SU-DHL-6 (cell line): ENCODE measurements at regions not wholly inside any gene's neighbourhood (a gene's known extent, or its start where the extent isn't known, plus 50 kb on each side); places are given as distances from the start of the nearest gene placed in this dataset.

Source experiments
- EZH2phosphoT487 ChIP-seq: fragments of 200-600 bp; sonication (generic), shearing (Covaris generic); conservative IDR thresholded peaks from 2 replicates; pipeline ENCODE4 v1.6.1; 2018; ENCODE audit warnings: mild to moderate bottlenecking, antibody characterized with exemption, low read length, moderate library complexity, mixed read lengths
- TF ChIP-seq, protein P1 (sequence below): fragments of 200-600 bp; sonication (generic); IDR thresholded peaks from one replicate; pipeline ENCODE4 v1.5.1; 2017; ENCODE audit warnings: antibody characterized with exemption, mild to moderate bottlenecking, low read length, moderate library complexity; ENCODE audit not compliant: insufficient read depth, poor library complexity, severe bottlenecking

DNA sequence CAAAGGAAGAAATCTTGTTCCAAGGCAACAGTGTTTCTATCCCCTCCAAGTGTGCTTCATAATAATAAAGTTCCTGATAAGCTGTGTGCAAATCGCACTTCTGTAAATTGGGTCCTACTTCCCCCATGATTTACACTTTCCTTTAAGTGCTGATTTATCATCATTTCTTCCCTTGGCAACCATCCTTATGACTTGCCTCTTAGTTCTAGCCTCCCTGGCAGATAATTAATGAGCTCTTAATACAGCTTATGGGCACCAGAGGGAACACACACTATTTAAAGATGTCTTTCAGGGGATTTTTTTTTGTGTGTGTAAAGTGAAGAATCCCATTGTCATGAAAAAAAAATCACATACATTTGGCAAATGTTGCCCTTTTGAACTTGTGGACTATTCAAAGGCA is 101.6 kb upstream of the MPHOSPH6 start:
- TF ChIP-seq, protein P1, sequence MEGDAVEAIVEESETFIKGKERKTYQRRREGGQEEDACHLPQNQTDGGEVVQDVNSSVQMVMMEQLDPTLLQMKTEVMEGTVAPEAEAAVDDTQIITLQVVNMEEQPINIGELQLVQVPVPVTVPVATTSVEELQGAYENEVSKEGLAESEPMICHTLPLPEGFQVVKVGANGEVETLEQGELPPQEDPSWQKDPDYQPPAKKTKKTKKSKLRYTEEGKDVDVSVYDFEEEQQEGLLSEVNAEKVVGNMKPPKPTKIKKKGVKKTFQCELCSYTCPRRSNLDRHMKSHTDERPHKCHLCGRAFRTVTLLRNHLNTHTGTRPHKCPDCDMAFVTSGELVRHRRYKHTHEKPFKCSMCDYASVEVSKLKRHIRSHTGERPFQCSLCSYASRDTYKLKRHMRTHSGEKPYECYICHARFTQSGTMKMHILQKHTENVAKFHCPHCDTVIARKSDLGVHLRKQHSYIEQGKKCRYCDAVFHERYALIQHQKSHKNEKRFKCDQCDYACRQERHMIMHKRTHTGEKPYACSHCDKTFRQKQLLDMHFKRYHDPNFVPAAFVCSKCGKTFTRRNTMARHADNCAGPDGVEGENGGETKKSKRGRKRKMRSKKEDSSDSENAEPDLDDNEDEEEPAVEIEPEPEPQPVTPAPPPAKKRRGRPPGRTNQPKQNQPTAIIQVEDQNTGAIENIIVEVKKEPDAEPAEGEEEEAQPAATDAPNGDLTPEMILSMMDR = no peak
- TF ChIP-seq EZH2phosphoT487 = no peak
